Activated CD4-positive, alpha-beta T cell treated with anti-CD3 and anti-CD28 coated beads for 36 hours (primary cell): ENCODE measurements at regions not wholly inside any gene's neighbourhood (a gene's known extent, or its start where the extent isn't known, plus 50 kb on each side); places are given as distances from the start of the nearest gene placed in this dataset.

ENCODE experiments used
- ATAC-seq: fragments of 200-7000 bp; cut with Tn5 transposase; one replicate; pipeline ENCODE4 v1.10.0; 2021; ENCODE audit warnings: mild to moderate bottlenecking, moderate library complexity
- CTCF ChIA-PET: fragments of 350-600 bp; sonication (Branson Sonifier 250); formaldehyde crosslinking; loops from one replicate; lab custom pipeline; 2021; ENCODE audit warnings: antibody characterized with exemption; lab: Charles Lee
- POLR2A ChIA-PET: fragments of 350-600 bp; sonication (Branson Sonifier 250); formaldehyde crosslinking; loops from one replicate; lab custom pipeline; 2021; ENCODE audit warnings: antibody characterized with exemption, inconsistent platforms; lab: Charles Lee
- DNase-seq: peaks from one replicate; pipeline ENCODE4 v3.0.0-alpha.2; 2020
- H3K27ac Mint-ChIP-seq: one replicate; pipeline ENCODE4 v1.8.0; 2021; ENCODE audit warnings: mixed read lengths
- H3K27me3 Mint-ChIP-seq: one replicate; pipeline ENCODE4 v1.8.0; 2021; ENCODE audit warnings: mixed read lengths
- H3K36me3 Mint-ChIP-seq: one replicate; pipeline ENCODE4 v1.8.0; 2021; ENCODE audit warnings: low read depth, mixed read lengths
- H3K4me1 Mint-ChIP-seq: one replicate; pipeline ENCODE4 v1.8.0; 2021; ENCODE audit warnings: mixed read lengths
- H3K4me3 Mint-ChIP-seq: one replicate; pipeline ENCODE4 v1.8.0; 2021; ENCODE audit warnings: mild to moderate bottlenecking, moderate library complexity, mixed read lengths
- H3K9me3 Mint-ChIP-seq: one replicate; pipeline ENCODE4 v1.8.0; 2021; ENCODE audit warnings: low read depth, mixed read lengths
- intact Hi-C, 2 experiments: fragments of 100-400 bp; cut with DNase I in 1 of 2; cut with micrococcal nuclease in 1 of 2; formaldehyde crosslinking; loops; one replicate each; pipeline versions ENCODE4 v1.14.2 to v1.15.1; 2022 to 2024; cut with DNase I, micrococcal nuclease

GRCh38 chr7:68441645-68442044 is 1156.6 kb upstream of the AUTS2 start:
- POLR2A ChIA-PET, result no interaction called here
- DNase-seq (no peak), ATAC-seq (no peak)
- Mint-ChIP-seq H3K4me1 (no peaks in the 10 kb centered on the region), H3K27ac (no peak overlapping the region), H3K36me3 (no peaks in the 10 kb centered on the region), H3K27me3 (no peaks in the 10 kb centered on the region), H3K9me3 (peaks cover 39% of the 10 kb centered on the region), H3K4me3 (no peak overlapping the region)
- CTCF ChIA-PET, result interaction anchor here (1.1 kb wide), 1 partner anchor 9 kb away, joined by 3 read pairs; no protein-coding TSS in a partner anchor
- intact Hi-C loops, result no loop called here

- no peak overlapping the region for H3K27ac Mint-ChIP-seq
- intact Hi-C loops, result no loop called here
- POLR2A ChIA-PET, result no interaction called here
- H3K4me3 Mint-ChIP-seq, result no peak overlapping the region
- no peaks in the 10 kb centered on the region for H3K27me3 Mint-ChIP-seq
- no peak for DNase-seq
- H3K36me3 Mint-ChIP-seq, result no peaks in the 10 kb centered on the region
- no peaks in the 10 kb centered on the region for H3K4me1 Mint-ChIP-seq
- ATAC-seq, result no peak
- H3K9me3 Mint-ChIP-seq, result peaks cover 26% of the 10 kb centered on the region
- CTCF ChIA-PET, result interaction anchor here (1.1 kb wide), 1 partner anchor 10 kb away, joined by 3 read pairs; no protein-coding TSS in a partner anchor
Observed at GRCh38 chr7:68442931-68443631, 1155.2 kb upstream of the AUTS2 start.

- intact Hi-C loops, result no loop called here
- DNase-seq, result no peak
- Mint-ChIP-seq H3K27me3 (no peaks in the 10 kb centered on the region), H3K36me3 (no peaks in the 10 kb centered on the region), H3K9me3 (peaks cover 20% of the 10 kb centered on the region), H3K27ac (no peak overlapping the region), H3K4me3 (no peak overlapping the region), H3K4me1 (no peaks in the 10 kb centered on the region)
- ATAC-seq, result no peak
- ChIA-PET POLR2A (no interaction called here), CTCF (no interaction called here)
Observed at GRCh38 chr7:68444042-68444441, 1154.2 kb upstream of the AUTS2 start.

DNA sequence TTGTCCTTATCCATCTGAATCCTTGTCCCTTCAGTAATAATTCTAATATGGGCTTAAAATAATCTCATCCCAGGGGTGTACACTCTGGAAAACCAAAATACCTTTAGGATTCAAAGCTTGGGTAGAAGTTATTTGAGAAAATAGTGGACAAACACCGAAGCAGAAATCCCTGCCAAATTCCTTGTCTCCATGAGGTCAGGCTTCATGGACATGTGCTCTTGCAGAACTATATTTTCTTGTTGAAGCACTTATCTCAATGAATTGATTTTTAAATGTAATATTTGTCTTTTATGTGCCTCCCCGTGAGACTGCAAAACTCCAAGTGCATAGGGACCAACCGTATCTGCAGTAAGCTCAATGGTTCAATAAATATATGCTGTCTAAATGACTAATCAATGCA is 1153.3 kb upstream of the AUTS2 start:
- H3K4me3 Mint-ChIP-seq, result no peak overlapping the region
- no peak overlapping the region for H3K27ac Mint-ChIP-seq
- POLR2A ChIA-PET, result no interaction called here
- intact Hi-C loops, result no loop called here
- ATAC-seq, result no peak
- H3K9me3 Mint-ChIP-seq, result peaks cover 23% of the 10 kb centered on the region
- CTCF ChIA-PET, result no interaction called here
- H3K4me1 Mint-ChIP-seq, result no peaks in the 10 kb centered on the region
- no peak for DNase-seq
- no peaks in the 10 kb centered on the region for H3K36me3 Mint-ChIP-seq
- no peaks in the 10 kb centered on the region for H3K27me3 Mint-ChIP-seq

GRCh38 chr7:68446183-68446582 is 1152.1 kb upstream of the AUTS2 start:
- no peak overlapping the region for H3K27ac Mint-ChIP-seq
- H3K4me3 Mint-ChIP-seq, result no peak overlapping the region
- no peaks in the 10 kb centered on the region for H3K36me3 Mint-ChIP-seq
- H3K9me3 Mint-ChIP-seq, result peaks cover 21% of the 10 kb centered on the region
- H3K4me1 Mint-ChIP-seq, result no peaks in the 10 kb centered on the region
- CTCF ChIA-PET, result no interaction called here
- no peaks in the 10 kb centered on the region for H3K27me3 Mint-ChIP-seq
- POLR2A ChIA-PET, result no interaction called here
- no peak for DNase-seq
- no peak for ATAC-seq
- intact Hi-C loops, result no loop called here

GRCh38 chr7:68449099-68449498 is 1149.2 kb upstream of the AUTS2 start:
- ATAC-seq (no peak), DNase-seq (no peak)
- Mint-ChIP-seq H3K27me3 (no peaks in the 10 kb centered on the region), H3K4me3 (no peak overlapping the region), H3K4me1 (no peaks in the 10 kb centered on the region), H3K9me3 (peaks cover 27% of the 10 kb centered on the region), H3K27ac (no peak overlapping the region), H3K36me3 (no peaks in the 10 kb centered on the region)
- POLR2A ChIA-PET, result no interaction called here
- CTCF ChIA-PET, result no interaction called here
- intact Hi-C loops, result no loop called here

DNA sequence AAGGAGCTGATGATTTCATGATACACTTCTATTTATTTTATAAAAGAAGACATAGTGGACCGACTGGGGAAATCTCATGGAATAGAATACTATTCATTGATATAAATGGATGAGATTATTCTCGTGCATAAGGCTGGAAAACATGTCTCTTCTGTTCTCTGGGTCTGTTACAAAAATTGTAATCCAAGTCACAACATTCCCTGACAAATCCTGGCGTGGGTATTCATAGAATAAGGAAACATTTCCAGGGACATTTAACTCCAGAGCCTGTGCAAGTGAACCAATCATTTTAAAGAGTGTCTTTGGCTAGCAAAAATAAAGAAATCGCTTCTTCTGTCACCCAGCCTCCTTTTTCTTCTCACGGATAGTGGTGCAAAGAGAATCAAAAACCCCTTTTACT is 1148.5 kb upstream of the AUTS2 start:
- ChIA-PET CTCF (no interaction called here), POLR2A (no interaction called here)

DNA sequence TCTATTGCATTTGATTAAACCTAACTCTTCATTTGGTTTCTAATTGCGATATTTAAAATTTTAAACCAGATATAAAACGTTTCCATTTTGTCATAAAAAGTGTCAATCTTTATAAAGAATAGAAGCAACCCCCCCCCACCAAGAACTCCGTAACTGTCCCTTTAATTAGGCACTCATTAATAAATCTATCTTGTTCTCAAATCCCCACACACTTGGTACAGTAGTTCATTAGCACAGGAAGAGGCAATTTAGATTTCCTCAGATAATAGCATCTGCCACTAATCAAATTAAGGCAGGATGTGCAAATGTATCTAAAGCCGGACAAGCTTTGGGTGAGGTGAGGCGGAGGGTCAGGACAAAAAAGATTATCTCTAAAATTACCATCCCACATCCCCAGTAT is 1143.3 kb upstream of the AUTS2 start:
- Mint-ChIP-seq H3K9me3 (peaks cover 35% of the 10 kb centered on the region), H3K27ac (no peak overlapping the region), H3K36me3 (no peaks in the 10 kb centered on the region), H3K4me1 (no peaks in the 10 kb centered on the region), H3K27me3 (no peaks in the 10 kb centered on the region), H3K4me3 (no peak overlapping the region)
- no peak for DNase-seq
- no peak for ATAC-seq
- POLR2A ChIA-PET, result no interaction called here
- intact Hi-C loops, result no loop called here
- CTCF ChIA-PET, result no interaction called here

More for the DNA sequence above, 1148.5 kb upstream of the AUTS2 start:
- no peaks in the 10 kb centered on the region for H3K36me3 Mint-ChIP-seq
- H3K9me3 Mint-ChIP-seq, result peaks cover 27% of the 10 kb centered on the region
- intact Hi-C loops, result no loop called here
- H3K27me3 Mint-ChIP-seq, result no peaks in the 10 kb centered on the region
- H3K4me1 Mint-ChIP-seq, result no peaks in the 10 kb centered on the region
- no peak overlapping the region for H3K27ac Mint-ChIP-seq
- H3K4me3 Mint-ChIP-seq, result no peak overlapping the region
- DNase-seq (no peak), ATAC-seq (no peak)

DNA sequence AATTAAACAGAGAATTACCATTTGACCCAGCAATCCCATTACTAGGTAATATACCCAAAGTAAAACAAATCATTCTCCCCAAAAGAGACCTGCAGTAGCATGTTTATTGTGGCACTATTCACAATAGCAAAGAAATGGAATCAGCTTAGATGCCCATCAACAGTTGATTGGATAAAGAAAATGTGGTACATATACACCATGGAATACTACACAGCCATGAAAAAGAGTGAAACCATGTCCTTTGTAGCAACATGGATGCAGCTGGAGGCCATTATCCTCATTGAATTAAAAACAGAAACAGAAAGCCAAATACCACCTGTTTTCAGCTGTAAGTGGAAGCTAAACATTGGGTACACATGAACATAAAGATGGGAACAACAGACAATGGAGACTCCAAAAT is 1141.8 kb upstream of the AUTS2 start:
- DNase-seq (no peak), ATAC-seq (no peak)
- no peaks in the 10 kb centered on the region for H3K36me3 Mint-ChIP-seq
- no peak overlapping the region for H3K27ac Mint-ChIP-seq
- intact Hi-C loops, result no loop called here
- H3K4me3 Mint-ChIP-seq, result no peak overlapping the region
- ChIA-PET POLR2A (no interaction called here), CTCF (no interaction called here)
- H3K9me3 Mint-ChIP-seq, result peaks cover 38% of the 10 kb centered on the region
- no peaks in the 10 kb centered on the region for H3K4me1 Mint-ChIP-seq
- no peaks in the 10 kb centered on the region for H3K27me3 Mint-ChIP-seq

- no peak for ATAC-seq
- DNase-seq, result no peak
- H3K36me3 Mint-ChIP-seq, result no peaks in the 10 kb centered on the region
- no peak overlapping the region for H3K4me3 Mint-ChIP-seq
- no peaks in the 10 kb centered on the region for H3K4me1 Mint-ChIP-seq
- intact Hi-C loops, result no loop called here
- no peak overlapping the region for H3K27ac Mint-ChIP-seq
- H3K9me3 Mint-ChIP-seq, result peaks cover 43% of the 10 kb centered on the region
- POLR2A ChIA-PET, result no interaction called here
- CTCF ChIA-PET, result interaction anchor here (0.7 kb wide), 1 partner anchor 171 kb away, joined by 3 read pairs; no protein-coding TSS in a partner anchor
- no peaks in the 10 kb centered on the region for H3K27me3 Mint-ChIP-seq
Observed at GRCh38 chr7:68457481-68457880, 1140.8 kb upstream of the AUTS2 start.

DNA sequence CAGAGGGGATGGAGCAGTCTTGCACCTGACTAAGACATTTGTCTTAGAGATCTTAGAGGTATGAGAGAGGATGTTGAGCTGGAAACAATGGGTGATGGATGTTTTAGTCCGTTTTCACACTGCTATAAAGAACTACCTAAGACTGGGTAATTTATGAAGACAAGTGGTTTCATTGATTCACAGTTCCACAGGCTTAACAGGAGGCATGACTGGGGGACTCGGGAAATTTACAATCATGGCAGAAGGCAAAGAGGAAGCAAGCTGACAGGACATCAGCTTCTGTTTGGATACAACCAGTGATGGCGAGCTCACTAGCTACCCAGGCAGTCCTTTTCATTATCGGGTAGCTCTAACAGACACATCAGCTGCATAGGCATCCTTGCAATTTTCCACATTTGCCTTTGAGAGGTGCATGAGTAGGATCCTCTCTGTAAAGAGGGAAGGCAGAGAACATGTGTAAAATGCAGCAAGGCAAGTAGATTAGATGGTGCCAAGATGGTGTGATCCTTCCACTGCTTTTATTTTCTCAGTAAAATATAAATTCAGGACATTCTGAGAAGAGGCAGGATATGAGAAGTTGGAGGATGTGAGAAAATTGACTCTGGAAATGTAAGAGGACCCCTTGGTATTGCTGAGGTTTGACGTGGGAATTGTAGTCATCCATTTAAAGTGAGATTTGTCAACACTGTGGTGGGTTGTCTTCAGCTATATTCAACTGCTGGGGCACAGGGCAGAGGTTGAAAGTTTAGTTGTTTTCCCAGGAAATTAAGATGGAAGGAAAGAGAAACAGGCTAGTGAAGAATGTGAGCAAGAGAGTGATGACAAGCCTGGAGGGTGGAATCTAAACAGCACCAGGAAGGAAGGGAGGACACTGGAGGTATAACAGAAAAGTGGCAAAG is 1140.0 kb upstream of the AUTS2 start:
- DNase-seq (no peak), ATAC-seq (no peak)
- Mint-ChIP-seq H3K4me1 (no peaks in the 10 kb centered on the region), H3K27ac (no peak overlapping the region), H3K4me3 (no peak overlapping the region), H3K27me3 (no peaks in the 10 kb centered on the region), H3K36me3 (no peaks in the 10 kb centered on the region), H3K9me3 (peaks cover 38% of the 10 kb centered on the region)
- ChIA-PET POLR2A (no interaction called here), CTCF (interaction anchor here (0.7 kb wide), 1 partner anchor 170 kb away, joined by 3 read pairs; no protein-coding TSS in a partner anchor)
- intact Hi-C loops, result no loop called here

- ATAC-seq (no peak), DNase-seq (no peak)
- intact Hi-C loops, result no loop called here
- Mint-ChIP-seq H3K27me3 (no peaks in the 10 kb centered on the region), H3K36me3 (no peaks in the 10 kb centered on the region), H3K4me3 (no peak overlapping the region), H3K4me1 (no peaks in the 10 kb centered on the region), H3K27ac (no peak overlapping the region), H3K9me3 (peaks cover 31% of the 10 kb centered on the region)
- ChIA-PET POLR2A (no interaction called here), CTCF (no interaction called here)
Observed at GRCh38 chr7:68461430-68461829, 1136.8 kb upstream of the AUTS2 start.
